ENCODE measurements at regions not wholly inside any gene's neighbourhood (a gene's known extent, or its start where the extent isn't known, plus 50 kb on each side); places are given as distances from the start of the nearest gene placed in this dataset.

DNA sequence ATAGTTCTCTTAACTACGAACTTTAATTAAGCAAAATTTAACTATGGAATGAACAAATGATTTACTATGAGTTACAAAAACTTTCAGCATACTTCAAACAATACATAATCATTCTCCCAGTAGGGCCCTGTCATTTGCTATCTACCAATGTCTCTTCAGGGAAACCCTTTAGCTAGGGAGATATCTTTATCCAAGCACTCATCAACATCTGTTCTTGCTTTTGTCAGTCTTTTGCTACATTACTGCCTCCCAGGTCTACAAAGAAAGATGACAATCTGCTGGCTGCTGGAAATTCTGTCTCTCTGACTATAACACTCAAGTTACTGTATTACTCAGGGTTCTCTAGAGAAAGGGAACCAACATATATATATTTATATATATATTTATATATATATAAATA, 1626.3 kb upstream of the CELF4 start:
- Histone ChIP-seq H3K4me1 (replicated peaks in 1 of 4; ENCODE audit: control insufficient read depth in 3 of 4, insufficient read depth in 4 of 4, low read length in 3 of 4) (peaks cover 0 to 3% (median 0%) of the 10 kb centered on the region in 4 experiments; a peak in 1 of 7 replicates), H3K56ac (replicated peaks; ENCODE audit: insufficient read length, low read depth, low read length) (no peak overlapping the region), H2BK5ac (ENCODE audit: low read depth, low read length) (no peak overlapping the region), H4K20me1 (replicated peaks in 1 of 2; ENCODE audit: control insufficient read depth in 1 of 2, insufficient read depth in 2 of 2, low read length in 2 of 2) (no peaks in the 10 kb centered on the region), H2BK15ac (ENCODE audit: low read length) (no peak overlapping the region), H4K91ac (replicated peaks; ENCODE audit: insufficient read length, low read length) (no peak overlapping the region), H2BK12ac (ENCODE audit: low read depth, low read length) (no peak overlapping the region), H3K79me1 (ENCODE audit: low read depth, low read length) (no peaks in the 10 kb centered on the region), H3K36me3 (ENCODE audit: control insufficient read depth in 2 of 4, insufficient read depth in 4 of 4, low read length in 3 of 4) (no peaks in the 10 kb centered on the region), H3K9me3 (ENCODE audit: insufficient read depth in 2 of 2, low read depth in 1 of 2, low read length in 1 of 2) (no peaks in the 10 kb centered on the region), H3K27me3 (replicated peaks in 1 of 4; ENCODE audit: control insufficient read depth in 3 of 4, extremely low read depth in 1 of 4, insufficient read depth in 3 of 4, low read length in 3 of 4) (no peaks in the 10 kb centered on the region), H3K14ac (ENCODE audit: insufficient read length) (no peak overlapping the region), H3K4ac (replicated peaks; ENCODE audit: insufficient read length, low read depth, low read length) (no peak overlapping the region), H4K5ac (ENCODE audit: insufficient read length, low read depth, low read length) (no peak overlapping the region), H2AK5ac (ENCODE audit: low read depth, low read length) (no peak overlapping the region), H3K23ac (ENCODE audit: insufficient read length) (no peak overlapping the region), H2BK20ac (ENCODE audit: low read length) (no peak overlapping the region), H3K27ac (ENCODE audit: low read depth, low read length) (no peak overlapping the region), H4K8ac (ENCODE audit: extremely low read depth, insufficient read depth, low read length) (no peak overlapping the region), H3K9ac (replicated peaks in 1 of 4; ENCODE audit: extremely low read depth in 1 of 4, low read depth in 3 of 4, low read length in 3 of 4) (no peak overlapping the region), H3K18ac (ENCODE audit: extremely low read depth, low read length) (no peak overlapping the region), H3K4me3 (ENCODE audit: extremely low read depth in 1 of 4, insufficient read depth in 2 of 4, low read depth in 3 of 4, low read length in 4 of 4) (no peak overlapping the region), H2AFZ (ENCODE audit: low read length) (no peak overlapping the region), H3K4me2 (ENCODE audit: insufficient read depth in 1 of 2, low read depth in 2 of 2, low read length in 2 of 2) (no peak overlapping the region), H3K79me2 (ENCODE audit: control insufficient read depth in 1 of 2, insufficient read depth in 2 of 2, low read length in 2 of 2) (no peaks in the 10 kb centered on the region), H2BK120ac (replicated peaks; ENCODE audit: low read depth, low read length) (no peak overlapping the region), H3K23me2 (ENCODE audit: low read depth, low read length) (no peaks in the 10 kb centered on the region)
- ChIA-PET POLR2A (ENCODE audit: partially characterized antibody) (no interaction called here), CTCF (ENCODE audit: partially characterized antibody) (interaction anchor here (0.6 kb wide), 1 partner anchor 1346 kb away, joined by 4 read pairs; no protein-coding TSS in a partner anchor)
- FAIRE-seq = no peak
- WGBS, 2 experiments (ENCODE audit: extremely low coverage in 1 of 2, insufficient coverage in 1 of 2, insufficient read length in 1 of 2, insufficient replicate concordance in 2 of 2, low coverage in 1 of 2, low lambda C conversion rate in 2 of 2, missing lambda C conversion rate in 1 of 2) = 88% methylated on average over 1 of the region's 1 CpG; no CpG with 5 or more reads in 1 of the 2 experiments
- no peak for DNase-seq (ENCODE audit: low read depth in 1 of 2, low spot score in 2 of 2)
- TF ChIP-seq, protein P1, sequence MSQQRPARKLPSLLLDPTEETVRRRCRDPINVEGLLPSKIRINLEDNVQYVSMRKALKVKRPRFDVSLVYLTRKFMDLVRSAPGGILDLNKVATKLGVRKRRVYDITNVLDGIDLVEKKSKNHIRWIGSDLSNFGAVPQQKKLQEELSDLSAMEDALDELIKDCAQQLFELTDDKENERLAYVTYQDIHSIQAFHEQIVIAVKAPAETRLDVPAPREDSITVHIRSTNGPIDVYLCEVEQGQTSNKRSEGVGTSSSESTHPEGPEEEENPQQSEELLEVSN (IDR thresholded peaks at IDR 0.05) = no peak
- TF ChIP-seq CBX5 (IDR thresholded peaks at IDR 0.05; ENCODE audit: low read depth, low read length) (no peak), TEAD4 (IDR thresholded peaks at IDR 0.05; ENCODE audit: low read depth, low read length) (no peak), POLR2A (IDR thresholded peaks at IDR 0.05; ENCODE audit: control extremely low read depth in 1 of 2, low read depth in 2 of 2, low read length in 2 of 2) (no peak)
- TF ChIP-seq, protein P2, sequence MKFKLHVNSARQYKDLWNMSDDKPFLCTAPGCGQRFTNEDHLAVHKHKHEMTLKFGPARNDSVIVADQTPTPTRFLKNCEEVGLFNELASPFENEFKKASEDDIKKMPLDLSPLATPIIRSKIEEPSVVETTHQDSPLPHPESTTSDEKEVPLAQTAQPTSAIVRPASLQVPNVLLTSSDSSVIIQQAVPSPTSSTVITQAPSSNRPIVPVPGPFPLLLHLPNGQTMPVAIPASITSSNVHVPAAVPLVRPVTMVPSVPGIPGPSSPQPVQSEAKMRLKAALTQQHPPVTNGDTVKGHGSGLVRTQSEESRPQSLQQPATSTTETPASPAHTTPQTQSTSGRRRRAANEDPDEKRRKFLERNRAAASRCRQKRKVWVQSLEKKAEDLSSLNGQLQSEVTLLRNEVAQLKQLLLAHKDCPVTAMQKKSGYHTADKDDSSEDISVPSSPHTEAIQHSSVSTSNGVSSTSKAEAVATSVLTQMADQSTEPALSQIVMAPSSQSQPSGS (IDR thresholded peaks at IDR 0.05; ENCODE audit: low read length) = no peak

Measured in H1 (cell line).